H7 (cell line): ENCODE measurements at regions not wholly inside any gene's neighbourhood (a gene's known extent, or its start where the extent isn't known, plus 50 kb on each side); places are given as distances from the start of the nearest gene placed in this dataset.

Experiments used
- DNase-seq: peaks from one replicate; pipeline ENCODE4 v3.0.0; 2012
- H3K27me3 ChIP-seq: 2 replicates; pipeline ENCODE4 v1.6.0; 2011; ENCODE audit warnings: mild to moderate bottlenecking, low read length; ENCODE audit not compliant: control insufficient read depth, insufficient read depth
- H3K36me3 ChIP-seq: replicated peaks from 2 replicates; pipeline ENCODE4 v1.5.1; 2011; ENCODE audit warnings: low read length; ENCODE audit not compliant: control insufficient read depth, insufficient read depth
- H3K4me3 ChIP-seq: 2 replicates; pipeline ENCODE4 v1.5.1; 2011; ENCODE audit warnings: low read depth, mild to moderate bottlenecking, control low read depth, low read length, moderate library complexity; ENCODE audit not compliant: insufficient read depth

DNA sequence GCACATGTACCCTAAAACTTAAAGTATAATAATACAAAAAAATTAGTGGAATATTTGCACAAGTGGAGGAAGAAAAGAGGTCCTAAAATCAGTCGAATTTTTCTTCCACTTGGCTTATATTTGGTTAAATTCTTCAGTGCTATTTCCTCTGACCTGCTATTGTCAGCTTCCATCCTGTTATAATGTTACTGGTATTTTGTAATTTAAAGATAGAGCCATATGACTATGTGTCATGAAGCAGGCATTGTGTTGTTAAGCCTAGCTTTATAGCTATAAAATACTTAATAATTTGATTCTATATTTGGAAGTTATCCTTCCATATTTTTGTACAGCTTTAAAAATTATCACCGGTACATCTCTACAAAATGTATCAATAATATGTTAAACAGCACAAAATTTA is 455.9 kb upstream of the MARCKS start:
- Histone ChIP-seq H3K4me3 (no peak overlapping the region), H3K27me3 (no peaks in the 10 kb centered on the region), H3K36me3 (no peaks in the 10 kb centered on the region)
- no peak for DNase-seq

DNA sequence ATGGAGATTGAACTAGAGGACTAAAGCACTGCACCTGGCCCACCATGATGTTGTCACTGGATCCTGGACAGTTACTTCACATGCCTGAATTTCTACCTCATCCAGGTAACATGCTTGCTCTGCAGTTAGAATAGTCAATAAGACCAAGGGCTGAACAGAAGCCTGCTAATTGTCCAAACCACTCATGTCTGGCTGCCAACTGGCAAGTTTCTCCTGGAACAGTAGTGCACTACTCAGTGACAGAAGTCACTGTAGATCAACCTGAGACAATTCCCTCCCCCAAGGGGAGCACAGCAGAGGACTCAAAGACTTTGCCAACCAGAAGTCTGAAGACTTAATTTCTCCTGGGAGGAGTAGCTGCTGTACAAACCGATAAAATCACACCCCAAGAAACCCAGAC is 454.6 kb upstream of the MARCKS start:
- no peaks in the 10 kb centered on the region for H3K27me3 ChIP-seq
- H3K36me3 ChIP-seq, result no peaks in the 10 kb centered on the region
- DNase-seq, result no peak
- H3K4me3 ChIP-seq, result no peak overlapping the region

GRCh38 chr6:113403966-113404595 is 453.1 kb upstream of the MARCKS start:
- Histone ChIP-seq H3K27me3 (no peaks in the 10 kb centered on the region), H3K36me3 (no peaks in the 10 kb centered on the region), H3K4me3 (no peak overlapping the region)
- DNase-seq, result no peak

DNA sequence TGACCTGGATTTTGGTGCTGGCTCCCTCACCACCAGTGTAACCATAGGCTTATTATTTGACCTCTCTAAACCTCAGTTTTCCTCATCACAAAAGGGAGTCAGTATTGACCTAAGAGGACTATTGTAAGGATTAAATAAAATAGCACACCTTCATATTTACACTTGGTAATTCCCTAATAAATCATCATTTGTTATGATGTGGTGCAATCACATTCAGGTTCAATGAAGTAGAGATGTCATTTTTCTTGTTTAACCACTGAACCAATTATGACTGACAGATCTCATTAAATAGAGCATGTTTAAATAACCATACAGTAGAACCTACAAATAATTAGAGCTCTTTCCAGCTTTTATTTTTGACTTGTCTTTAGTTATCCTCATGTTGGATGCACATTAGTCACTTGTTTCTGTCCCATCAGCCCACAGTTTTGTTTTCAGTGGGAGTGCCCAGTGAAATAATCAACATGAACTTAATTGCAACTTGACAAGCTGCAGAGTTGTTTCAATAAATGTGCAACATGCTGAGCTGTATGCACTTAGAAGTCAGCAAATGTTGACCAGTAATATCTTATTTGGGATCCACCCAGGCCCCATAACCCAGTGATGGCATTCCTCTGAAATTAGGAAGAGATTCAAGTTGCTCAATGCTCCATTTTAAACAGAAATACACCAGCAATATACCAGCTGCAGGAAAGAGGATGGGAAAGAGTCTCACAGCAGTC is 451.7 kb upstream of the MARCKS start:
- Histone ChIP-seq H3K36me3 (no peaks in the 10 kb centered on the region), H3K27me3 (no peaks in the 10 kb centered on the region), H3K4me3 (no peak overlapping the region)
- DNase-seq, result no peak

DNA sequence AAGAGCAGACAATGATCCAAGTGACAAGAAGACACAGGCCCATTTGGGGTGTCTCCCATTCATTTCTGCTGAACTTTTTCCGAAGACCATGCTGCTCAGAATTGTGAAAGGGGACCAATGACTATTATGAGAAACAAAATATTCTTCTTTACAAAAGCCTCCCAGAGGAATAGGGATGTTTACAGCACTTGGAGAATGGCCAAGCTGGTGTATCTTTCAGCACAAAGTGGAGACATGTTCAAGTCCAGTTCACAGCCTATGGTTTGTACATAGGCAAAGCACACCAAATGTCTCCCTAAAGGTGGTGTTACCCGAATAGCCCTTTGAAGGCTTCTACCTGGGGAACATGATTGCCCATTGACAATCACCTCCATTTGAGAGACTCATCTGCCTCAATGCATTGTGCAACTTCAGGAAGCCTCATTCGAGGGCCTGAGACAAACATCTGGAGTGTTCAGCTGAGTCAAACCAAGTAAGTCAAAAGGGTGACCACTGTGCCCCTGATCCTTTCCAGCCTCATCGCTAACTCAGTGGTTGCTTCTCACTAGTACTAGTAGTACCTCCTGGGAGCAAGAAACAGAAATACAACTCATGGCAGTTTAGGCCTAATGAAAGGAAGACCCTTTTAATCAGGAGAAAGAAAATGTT is 451.0 kb upstream of the MARCKS start:
- Histone ChIP-seq H3K4me3 (no peak overlapping the region), H3K36me3 (no peaks in the 10 kb centered on the region), H3K27me3 (no peaks in the 10 kb centered on the region)
- no peak for DNase-seq

DNA sequence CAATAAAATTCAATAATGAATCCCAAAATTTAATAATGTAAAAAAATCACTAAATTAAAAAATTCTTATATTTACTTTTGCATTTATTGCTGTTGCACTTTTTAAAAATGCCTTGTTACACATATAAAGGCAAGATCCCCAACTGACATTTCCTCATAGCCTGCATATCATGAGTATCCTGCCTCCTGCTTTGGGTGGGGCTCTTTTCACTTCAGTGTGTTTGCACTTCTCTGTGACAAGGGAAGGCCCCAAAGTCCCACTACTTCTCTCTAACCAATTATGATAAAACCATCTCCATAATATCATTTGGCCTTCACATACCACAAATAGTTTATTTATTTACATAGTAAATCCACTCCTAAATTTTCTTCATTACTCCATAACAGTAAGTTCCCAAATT is 446.1 kb upstream of the MARCKS start:
- no peak for DNase-seq
- Histone ChIP-seq H3K36me3 (no peaks in the 10 kb centered on the region), H3K4me3 (no peak overlapping the region), H3K27me3 (no peaks in the 10 kb centered on the region)

DNA sequence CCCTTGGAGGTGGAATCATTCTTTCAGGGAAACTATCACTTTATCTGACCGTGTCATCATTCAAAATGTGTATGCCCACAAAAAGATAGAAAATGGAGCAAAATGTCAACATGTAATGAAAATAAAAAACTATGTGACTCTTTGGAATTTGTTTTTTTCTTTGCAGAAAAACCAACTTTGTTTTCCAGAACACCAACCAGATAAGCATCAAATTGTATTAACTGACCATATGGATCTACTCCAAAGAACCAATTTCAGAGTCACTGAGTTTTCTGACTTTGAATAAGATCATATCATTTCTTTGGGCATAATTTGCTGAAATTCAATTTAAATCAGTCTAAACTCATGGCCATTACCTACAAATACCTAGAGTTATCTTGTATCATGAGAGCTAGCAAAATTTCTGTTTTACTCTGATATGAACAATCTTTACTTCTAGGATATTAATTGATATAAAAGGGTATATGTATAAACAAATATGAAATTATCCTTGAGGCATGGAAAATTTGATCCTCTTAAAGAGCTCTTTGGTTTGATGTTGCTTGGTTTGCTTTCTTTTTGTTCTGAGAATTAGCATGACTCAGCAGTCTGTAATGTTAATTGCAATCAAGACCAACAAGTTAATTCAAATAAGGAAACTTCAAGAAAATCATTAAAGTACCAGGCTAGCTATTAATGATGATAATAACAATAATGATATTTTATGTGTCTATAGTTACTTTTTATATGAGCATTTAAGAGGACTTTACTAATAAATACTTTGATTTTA is 444.4 kb upstream of the MARCKS start:
- Histone ChIP-seq H3K36me3 (no peaks in the 10 kb centered on the region), H3K4me3 (no peak overlapping the region), H3K27me3 (no peaks in the 10 kb centered on the region)
- DNase-seq, result no peak

GRCh38 chr6:113414511-113414910 is 442.6 kb upstream of the MARCKS start:
- no peak for DNase-seq
- Histone ChIP-seq H3K27me3 (no peaks in the 10 kb centered on the region), H3K36me3 (no peaks in the 10 kb centered on the region), H3K4me3 (no peak overlapping the region)

- Histone ChIP-seq H3K4me3 (no peak overlapping the region), H3K27me3 (no peaks in the 10 kb centered on the region), H3K36me3 (no peaks in the 10 kb centered on the region)
- no peak for DNase-seq
These were observed 441.0 kb upstream of the MARCKS start for GRCh38 chr6:113416170-113416569.

GRCh38 chr6:113420290-113420689 is 436.9 kb upstream of the MARCKS start:
- Histone ChIP-seq H3K36me3 (no peaks in the 10 kb centered on the region), H3K4me3 (no peak overlapping the region), H3K27me3 (no peaks in the 10 kb centered on the region)
- DNase-seq, result no peak

DNA sequence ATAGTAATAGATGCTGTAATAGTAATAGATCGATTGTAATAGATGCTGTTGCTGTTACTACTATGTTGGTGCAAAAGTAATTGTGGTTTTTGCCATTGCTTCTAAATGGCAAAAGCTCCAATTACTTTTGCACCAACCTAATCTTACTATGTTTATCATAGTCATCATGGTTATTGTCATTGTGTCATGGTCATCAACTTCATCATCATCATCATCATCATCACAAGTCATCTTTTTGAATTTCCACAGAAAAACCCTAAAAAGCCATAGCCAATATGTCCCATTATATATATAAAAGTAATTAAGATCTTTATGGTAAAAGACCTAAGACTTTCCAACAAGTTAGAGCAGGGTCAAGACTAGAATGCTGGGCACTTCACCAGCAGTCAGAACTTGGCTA is 435.1 kb upstream of the MARCKS start:
- no peak for DNase-seq
- Histone ChIP-seq H3K36me3 (no peaks in the 10 kb centered on the region), H3K4me3 (no peak overlapping the region), H3K27me3 (no peaks in the 10 kb centered on the region)

GRCh38 chr6:113423956-113424355 is 433.2 kb upstream of the MARCKS start:
- Histone ChIP-seq H3K4me3 (no peak overlapping the region), H3K36me3 (no peaks in the 10 kb centered on the region), H3K27me3 (no peaks in the 10 kb centered on the region)
- DNase-seq, result no peak

GRCh38 chr6:113425977-113426660 is 431.0 kb upstream of the MARCKS start:
- Histone ChIP-seq H3K36me3 (no peaks in the 10 kb centered on the region), H3K27me3 (no peaks in the 10 kb centered on the region), H3K4me3 (no peak overlapping the region)
- no peak for DNase-seq

GRCh38 chr6:113427617-113428016 is 429.5 kb upstream of the MARCKS start:
- Histone ChIP-seq H3K4me3 (no peak overlapping the region), H3K27me3 (no peaks in the 10 kb centered on the region), H3K36me3 (no peaks in the 10 kb centered on the region)
- DNase-seq, result no peak
